ENCODE measurements at regions not wholly inside any gene's neighbourhood (a gene's known extent, or its start where the extent isn't known, plus 50 kb on each side); places are given as distances from the start of the nearest gene placed in this dataset.

DNA sequence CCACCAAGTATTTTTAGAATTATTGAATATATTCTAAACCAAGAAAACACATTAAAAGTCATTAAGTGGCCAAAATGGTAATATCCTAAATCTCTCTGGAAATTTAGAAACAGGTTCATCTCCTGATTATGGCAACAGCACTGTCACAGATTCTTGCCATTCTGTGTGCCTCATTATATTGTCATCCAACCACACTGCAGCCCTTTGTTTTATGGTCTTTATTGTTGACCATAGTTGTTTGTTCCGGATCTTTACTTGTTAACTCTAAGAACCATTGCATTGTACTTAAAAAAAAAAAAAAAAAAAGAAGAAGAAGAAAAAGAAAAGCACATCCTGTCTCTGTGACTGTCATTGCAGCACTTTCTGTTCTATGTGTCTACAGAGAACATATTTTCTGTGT lies 822.1 kb upstream of the ADGRL3 start:
- H3K4me3 ChIP-seq (ENCODE audit: extremely low read depth in 1 of 4, insufficient read depth in 2 of 4, low read depth in 3 of 4, low read length in 4 of 4), result no peak overlapping the region
- H3K9me3 ChIP-seq (ENCODE audit: insufficient read depth in 2 of 2, low read depth in 1 of 2, low read length in 1 of 2), result no peaks in the 10 kb centered on the region
- no peak overlapping the region for H2AFZ ChIP-seq (ENCODE audit: low read length)
- no peak overlapping the region for H3K56ac ChIP-seq (replicated peaks; ENCODE audit: insufficient read length, low read depth, low read length)
- 100% methylated on average over 1 of the region's 1 CpG; no CpG with 5 or more reads in 1 of the 2 experiments for WGBS, 2 experiments (ENCODE audit: extremely low coverage in 1 of 2, insufficient coverage in 1 of 2, insufficient read length in 1 of 2, insufficient replicate concordance in 2 of 2, low coverage in 1 of 2, low lambda C conversion rate in 2 of 2, missing lambda C conversion rate in 1 of 2)
- FAIRE-seq (no peak), DNase-seq (ENCODE audit: low read depth in 1 of 2, low spot score in 2 of 2) (no peak)
- H4K8ac ChIP-seq (ENCODE audit: extremely low read depth, insufficient read depth, low read length), result no peak overlapping the region
- H2BK15ac ChIP-seq (ENCODE audit: low read length), result no peak overlapping the region
- POLR2A ChIA-PET (ENCODE audit: partially characterized antibody), result no interaction called here
- no peaks in the 10 kb centered on the region for H4K20me1 ChIP-seq (replicated peaks in 1 of 2; ENCODE audit: control insufficient read depth in 1 of 2, insufficient read depth in 2 of 2, low read length in 2 of 2)
- H3K4ac ChIP-seq (replicated peaks; ENCODE audit: insufficient read length, low read depth, low read length), result no peak overlapping the region
- no peak overlapping the region for H2BK12ac ChIP-seq (ENCODE audit: low read depth, low read length)
- H3K14ac ChIP-seq (ENCODE audit: insufficient read length), result no peak overlapping the region
- H3K27me3 ChIP-seq (replicated peaks in 1 of 4; ENCODE audit: control insufficient read depth in 3 of 4, extremely low read depth in 1 of 4, insufficient read depth in 3 of 4, low read length in 3 of 4), result no peaks in the 10 kb centered on the region
- H2BK5ac ChIP-seq (ENCODE audit: low read depth, low read length), result no peak overlapping the region
- CTCF ChIA-PET (ENCODE audit: partially characterized antibody), result no interaction called here
- H3K79me2 ChIP-seq (ENCODE audit: control insufficient read depth in 1 of 2, insufficient read depth in 2 of 2, low read length in 2 of 2), result no peaks in the 10 kb centered on the region
- no peak overlapping the region for H3K18ac ChIP-seq (ENCODE audit: extremely low read depth, low read length)
- no peak overlapping the region for H2BK20ac ChIP-seq (ENCODE audit: low read length)
- no peaks in the 10 kb centered on the region for H3K36me3 ChIP-seq (ENCODE audit: control insufficient read depth in 2 of 4, insufficient read depth in 4 of 4, low read length in 3 of 4)
- no peaks in the 10 kb centered on the region for H3K4me1 ChIP-seq (replicated peaks in 1 of 4; ENCODE audit: control insufficient read depth in 3 of 4, insufficient read depth in 4 of 4, low read length in 3 of 4)
- no peak overlapping the region for H2BK120ac ChIP-seq (replicated peaks; ENCODE audit: low read depth, low read length)
- H4K91ac ChIP-seq (replicated peaks; ENCODE audit: insufficient read length, low read length), result no peak overlapping the region
- H3K79me1 ChIP-seq (ENCODE audit: low read depth, low read length), result no peaks in the 10 kb centered on the region
- no peak overlapping the region for H3K27ac ChIP-seq (ENCODE audit: low read depth, low read length)
- H4K5ac ChIP-seq (ENCODE audit: insufficient read length, low read depth, low read length), result no peak overlapping the region
- H3K23me2 ChIP-seq (ENCODE audit: low read depth, low read length), result no peaks in the 10 kb centered on the region
- no peak overlapping the region for H3K4me2 ChIP-seq (ENCODE audit: insufficient read depth in 1 of 2, low read depth in 2 of 2, low read length in 2 of 2)
- H2AK5ac ChIP-seq (ENCODE audit: low read depth, low read length), result no peak overlapping the region
- no peak overlapping the region for H3K9ac ChIP-seq (replicated peaks in 1 of 4; ENCODE audit: extremely low read depth in 1 of 4, low read depth in 3 of 4, low read length in 3 of 4)
- H3K23ac ChIP-seq (ENCODE audit: insufficient read length), result no peak overlapping the region
- no peak for TF ChIP-seq TAF7 (optimal IDR thresholded peaks at IDR 0.05; ENCODE audit: borderline replicate concordance, low read depth, low read length)
- TF ChIP-seq TAF1 (IDR thresholded peaks at IDR 0.05; ENCODE audit: low read depth, low read length), result no peak
- TF ChIP-seq EGR1 (IDR thresholded peaks at IDR 0.05; ENCODE audit: borderline replicate concordance, low read depth, low read length), result no peak
- TF ChIP-seq GABPA (IDR thresholded peaks at IDR 0.05; ENCODE audit: borderline replicate concordance, insufficient read depth, low read length), result no peak
- no peak for TF ChIP-seq RNF2 (IDR thresholded peaks at IDR 0.05; ENCODE audit: borderline replicate concordance, low read depth, low read length, missing control alignments, poor library complexity, severe bottlenecking)
- TF ChIP-seq EZH2 (IDR thresholded peaks at IDR 0.05; ENCODE audit: low read depth, low read length, severe bottlenecking), result no peak
- TF ChIP-seq RXRA (IDR thresholded peaks at IDR 0.05; ENCODE audit: insufficient read depth, low read depth, low read length), result no peak
- TF ChIP-seq SAP30 (IDR thresholded peaks at IDR 0.05; ENCODE audit: insufficient read depth, insufficient replicate concordance, low read length), result no peak
- TF ChIP-seq CBX8 (IDR thresholded peaks at IDR 0.05; ENCODE audit: borderline replicate concordance, low read depth, low read length), result no peak
- no peak for TF ChIP-seq RFX5 (IDR thresholded peaks at IDR 0.05; ENCODE audit: borderline replicate concordance, low read depth, low read length)
- TF ChIP-seq GTF2F1 (IDR thresholded peaks at IDR 0.05; ENCODE audit: borderline replicate concordance, low read depth, low read length), result no peak
- TF ChIP-seq CHD2 (IDR thresholded peaks at IDR 0.05; ENCODE audit: low read length), result no peak
- TF ChIP-seq, protein P1, sequence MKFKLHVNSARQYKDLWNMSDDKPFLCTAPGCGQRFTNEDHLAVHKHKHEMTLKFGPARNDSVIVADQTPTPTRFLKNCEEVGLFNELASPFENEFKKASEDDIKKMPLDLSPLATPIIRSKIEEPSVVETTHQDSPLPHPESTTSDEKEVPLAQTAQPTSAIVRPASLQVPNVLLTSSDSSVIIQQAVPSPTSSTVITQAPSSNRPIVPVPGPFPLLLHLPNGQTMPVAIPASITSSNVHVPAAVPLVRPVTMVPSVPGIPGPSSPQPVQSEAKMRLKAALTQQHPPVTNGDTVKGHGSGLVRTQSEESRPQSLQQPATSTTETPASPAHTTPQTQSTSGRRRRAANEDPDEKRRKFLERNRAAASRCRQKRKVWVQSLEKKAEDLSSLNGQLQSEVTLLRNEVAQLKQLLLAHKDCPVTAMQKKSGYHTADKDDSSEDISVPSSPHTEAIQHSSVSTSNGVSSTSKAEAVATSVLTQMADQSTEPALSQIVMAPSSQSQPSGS (IDR thresholded peaks at IDR 0.05; ENCODE audit: low read length), result no peak
